ENCODE measurements at regions not wholly inside any gene's neighbourhood (a gene's known extent, or its start where the extent isn't known, plus 50 kb on each side); places are given as distances from the start of the nearest gene placed in this dataset.

DNA sequence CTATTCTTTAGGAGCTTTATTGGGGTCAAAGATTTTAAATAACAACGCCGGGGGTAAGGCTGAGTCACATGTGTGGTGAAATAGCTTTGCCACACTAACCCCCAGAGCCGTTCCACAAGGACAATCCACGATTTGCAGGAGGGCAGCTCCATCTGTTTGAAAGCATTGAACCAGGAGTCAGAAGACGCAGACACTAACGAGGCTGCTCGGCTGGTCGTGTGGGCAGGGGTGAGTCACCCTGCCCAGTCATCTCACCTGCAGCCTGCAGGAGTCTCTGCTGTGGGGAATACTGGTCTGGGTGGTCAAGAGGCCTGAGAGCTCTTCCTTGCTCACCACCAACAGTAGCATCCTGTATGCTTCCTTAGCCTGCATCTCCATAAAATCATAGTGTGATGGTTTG is 149.2 kb upstream of the NCK2 start:
- DNase-seq (ENCODE audit: low read depth in 2 of 2): no peak

GRCh38 chr2:105593221-105593967 is 151.3 kb upstream of the NCK2 start:
- DNase-seq (ENCODE audit: low read depth in 2 of 2): no peak

DNA sequence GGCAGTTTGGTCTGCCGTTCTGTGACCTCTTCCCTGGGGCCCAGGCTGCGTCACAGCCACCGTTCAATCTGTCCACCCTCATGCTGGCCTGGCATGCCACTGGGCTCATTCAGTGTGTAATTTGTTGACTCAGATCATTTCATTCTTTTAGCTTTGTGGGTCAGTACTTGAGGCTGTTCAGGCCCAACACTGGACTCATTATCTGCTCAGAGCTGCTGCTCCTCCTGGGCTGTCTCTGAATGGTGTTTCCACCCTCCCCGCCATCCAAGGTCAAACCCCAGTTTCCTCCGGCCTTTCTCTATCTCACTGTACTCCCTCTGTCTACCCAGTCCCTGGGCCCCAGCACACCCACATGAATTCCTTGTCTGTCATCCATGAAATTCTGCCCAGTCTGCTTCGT is 152.4 kb upstream of the NCK2 start:
- no peak for DNase-seq (ENCODE audit: low read depth in 2 of 2)

GRCh38 chr2:105590780-105591660 is 153.7 kb upstream of the NCK2 start:
- DNase-seq (ENCODE audit: low read depth in 2 of 2): no peak

DNA sequence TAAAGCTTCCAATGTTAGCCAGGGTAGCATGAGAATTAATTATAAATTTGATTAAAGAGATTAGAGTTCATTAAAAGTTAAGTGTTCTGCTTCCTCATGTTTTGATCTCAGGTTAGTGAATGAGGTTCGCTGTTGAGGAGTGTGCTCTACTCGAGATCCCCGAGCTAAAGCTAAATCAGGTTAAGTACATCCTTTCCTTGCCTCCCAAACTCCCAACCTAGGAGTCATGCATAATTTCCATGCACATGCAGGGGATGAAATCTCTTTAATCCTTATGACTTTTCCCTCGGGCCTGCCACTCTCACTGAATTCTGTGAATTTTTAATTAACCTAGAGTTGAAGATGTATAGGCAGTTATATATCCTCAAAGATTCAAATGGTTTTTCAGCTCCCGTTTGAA is 156.1 kb upstream of the NCK2 start:
- no peak for DNase-seq (ENCODE audit: low read depth in 2 of 2)

DNA sequence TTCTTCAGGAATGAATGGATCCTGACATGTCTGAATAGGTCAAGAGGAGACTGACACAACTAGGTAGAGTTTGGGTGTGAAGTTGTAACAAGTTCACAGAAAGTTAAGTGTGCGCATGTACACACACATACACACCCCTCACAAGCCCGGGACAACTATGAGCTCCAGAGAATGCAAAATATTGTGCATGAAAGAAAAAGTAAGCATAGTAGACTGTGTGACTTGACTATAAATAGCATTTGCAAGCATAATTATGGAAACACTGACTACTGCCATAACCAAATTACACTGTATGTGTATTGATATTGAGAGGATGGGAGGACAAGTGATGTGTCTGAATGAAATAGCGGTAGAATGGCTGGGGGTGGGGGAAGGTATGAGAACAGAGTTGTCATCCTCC is 157.1 kb upstream of the NCK2 start:
- no peak for DNase-seq (ENCODE audit: low read depth in 2 of 2)

- DNase-seq (ENCODE audit: low read depth in 2 of 2): no peak
Observed at GRCh38 chr2:105584435-105585010, 160.2 kb upstream of the NCK2 start.

- no peak for DNase-seq (ENCODE audit: low read depth in 2 of 2)
Observed at GRCh38 chr2:105582952-105583660, 161.6 kb upstream of the NCK2 start.

DNA sequence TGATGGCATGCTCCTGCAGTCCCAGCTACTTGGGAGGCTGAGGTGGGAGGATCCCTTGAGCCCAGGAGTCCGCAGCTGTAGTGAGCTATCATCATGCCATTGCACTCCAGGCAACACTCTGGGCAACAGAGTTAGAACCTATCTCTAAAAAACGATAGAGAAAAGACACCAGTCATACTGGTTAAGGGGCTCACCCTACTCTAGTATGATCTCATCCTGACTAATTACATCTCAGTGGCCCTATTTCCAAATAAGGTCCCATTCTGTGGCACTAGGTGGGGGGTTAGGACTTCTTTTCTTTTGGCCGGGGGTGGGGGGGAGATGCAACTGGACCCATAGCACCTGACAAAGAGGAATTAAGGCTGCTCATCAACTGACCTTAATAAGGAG is 163.2 kb upstream of the NCK2 start:
- DNase-seq (ENCODE audit: low read depth in 2 of 2): no peak

DNA sequence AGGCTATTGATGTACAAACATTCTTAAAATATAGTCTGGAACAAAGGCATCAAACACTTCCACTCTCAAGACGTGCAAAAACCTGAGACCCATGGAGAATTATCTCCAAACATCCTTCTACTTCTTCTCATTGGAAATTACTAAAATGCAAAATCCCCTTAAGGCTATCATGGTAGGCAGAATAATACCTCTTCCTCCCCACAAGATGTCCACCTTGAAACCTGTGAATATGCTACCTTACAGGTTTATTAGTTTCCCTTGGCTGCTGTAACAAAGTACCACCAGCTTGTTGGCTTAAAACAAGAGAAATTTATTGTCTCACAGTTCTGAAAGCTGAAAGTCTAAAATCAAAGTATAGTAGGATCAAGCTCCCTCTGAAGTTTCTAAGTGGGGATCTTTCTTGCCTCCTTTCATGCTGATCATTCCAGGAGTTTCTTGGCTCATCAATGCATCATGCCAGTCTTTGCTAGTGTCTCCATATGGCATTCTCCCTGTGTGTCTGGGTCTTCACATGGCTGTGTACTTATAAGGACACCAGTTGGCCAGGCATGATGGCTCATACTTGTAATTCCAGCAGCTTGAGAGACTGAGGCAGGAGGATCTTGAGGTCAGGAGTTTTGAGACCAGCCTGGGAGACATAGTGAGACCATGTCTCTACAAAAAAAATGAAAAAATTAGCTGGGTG is 163.7 kb upstream of the NCK2 start:
- no peak for DNase-seq (ENCODE audit: low read depth in 2 of 2)

DNA sequence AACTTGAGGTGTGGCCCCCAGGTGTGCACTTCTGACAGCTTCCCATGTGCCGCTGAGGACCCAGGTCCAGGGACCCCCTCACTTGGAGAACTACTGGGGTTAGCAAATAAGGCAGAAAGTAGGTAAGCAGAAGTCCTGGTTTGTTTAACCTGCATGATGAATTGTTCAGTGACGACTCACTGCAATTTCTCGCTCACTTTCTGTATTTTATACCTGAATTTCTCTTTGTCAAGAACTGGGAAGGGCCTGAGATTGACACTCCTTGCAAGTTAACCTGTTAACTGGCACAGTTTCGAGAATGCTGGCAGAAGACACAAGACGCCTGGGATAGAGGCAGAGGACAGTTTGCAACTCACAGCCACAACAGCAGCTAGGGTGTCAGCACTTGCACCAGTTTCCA is 164.5 kb upstream of the NCK2 start:
- no peak for DNase-seq (ENCODE audit: low read depth in 2 of 2)

GRCh38 chr2:105578166-105578565 is 166.5 kb upstream of the NCK2 start:
- no peak for DNase-seq (ENCODE audit: low read depth in 2 of 2)

GRCh38 chr2:105577762-105578161 is 166.9 kb upstream of the NCK2 start:
- DNase-seq (ENCODE audit: low read depth in 2 of 2): no peak

GRCh38 chr2:105576440-105577241 is 168.1 kb upstream of the NCK2 start:
- no peak for DNase-seq (ENCODE audit: low read depth in 2 of 2)

- DNase-seq (ENCODE audit: low read depth in 2 of 2): no peak
Observed at GRCh38 chr2:105576050-105576439, 168.7 kb upstream of the NCK2 start.

- no peak for DNase-seq (ENCODE audit: low read depth in 2 of 2)
Observed at GRCh38 chr2:105575499-105576025, 169.2 kb upstream of the NCK2 start.

- no peak for DNase-seq (ENCODE audit: low read depth in 2 of 2)
Observed at GRCh38 chr2:105574796-105575344, 169.8 kb upstream of the NCK2 start.

- no peak for DNase-seq (ENCODE audit: low read depth in 2 of 2)
Observed at GRCh38 chr2:105573910-105574655, 170.6 kb upstream of the NCK2 start.

GRCh38 chr2:105573490-105573889 is 171.2 kb upstream of the NCK2 start:
- DNase-seq (ENCODE audit: low read depth in 2 of 2): no peak
